HS-5 (cell line): ENCODE measurements at regions not wholly inside any gene's neighbourhood (a gene's known extent, or its start where the extent isn't known, plus 50 kb on each side); places are given as distances from the start of the nearest gene placed in this dataset.

Experiments used
- DNase-seq: peaks from one replicate; pipeline ENCODE4 v3.0.0-alpha.2; 2012; ENCODE audit warnings: low read depth

GRCh38 chr3:167188592-167188991, 191.5 kb downstream of the ZBBX start:
- no peak for DNase-seq

- DNase-seq = no peak
Measured at GRCh38 chr3:167187221-167187620, 192.9 kb downstream of the ZBBX start.

- no peak for DNase-seq
Measured at GRCh38 chr3:167184511-167184910, 195.6 kb downstream of the ZBBX start.

GRCh38 chr3:167172377-167172776, 207.7 kb downstream of the ZBBX start:
- no peak for DNase-seq

DNA sequence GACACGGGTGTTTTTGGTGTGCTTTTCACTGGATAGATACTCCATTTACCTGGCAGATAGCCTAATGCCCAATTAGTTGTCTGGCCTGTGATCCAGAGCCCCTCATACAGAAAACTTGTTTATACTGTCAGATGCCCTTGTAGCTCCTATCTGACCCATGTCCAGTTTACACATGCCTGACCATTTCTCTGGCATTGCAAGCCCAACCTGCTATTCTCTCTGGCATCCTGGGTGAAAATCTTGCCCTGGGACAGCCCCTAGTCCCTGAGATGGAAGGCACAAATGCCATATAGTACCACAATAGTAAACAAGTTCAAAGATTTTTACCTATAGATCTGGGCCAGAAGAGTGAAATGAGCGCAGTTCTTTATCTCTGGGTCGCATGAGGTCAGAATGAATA, 212.6 kb downstream of the ZBBX start:
- no peak for DNase-seq

DNA sequence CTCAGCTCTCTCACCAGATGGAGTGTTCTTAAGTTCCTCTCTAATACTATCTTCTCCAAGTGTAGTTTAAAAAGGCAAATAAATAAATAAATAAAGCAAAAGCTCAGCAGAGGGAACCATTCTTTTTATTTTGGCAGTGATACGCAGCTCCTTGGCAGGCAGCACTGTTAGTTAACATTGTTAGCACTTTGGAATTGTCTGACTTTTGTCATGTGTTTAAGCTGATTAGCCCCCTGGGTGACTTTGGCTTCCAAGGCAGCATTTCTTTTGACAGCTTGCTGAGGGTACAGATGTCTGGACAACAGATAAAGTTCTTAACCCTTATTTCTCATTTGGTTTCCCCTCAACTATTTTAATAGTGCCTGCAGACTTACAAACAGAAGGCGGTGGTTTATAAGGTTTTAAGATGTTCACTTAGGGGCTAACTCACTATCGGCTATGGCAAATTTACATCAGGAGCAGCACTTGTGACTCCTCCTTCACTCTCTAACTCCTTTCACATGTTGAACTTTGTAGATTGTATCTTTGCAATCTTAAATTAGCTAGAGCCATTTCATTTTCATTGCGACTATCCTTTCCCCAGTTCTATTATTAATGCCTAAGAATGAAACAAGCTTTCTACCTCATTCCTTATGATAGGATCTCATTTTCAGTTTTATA, 213.4 kb downstream of the ZBBX start:
- DNase-seq = no peak

- DNase-seq = no peak
Measured at GRCh38 chr3:167166012-167166411, 214.1 kb downstream of the ZBBX start.

DNA sequence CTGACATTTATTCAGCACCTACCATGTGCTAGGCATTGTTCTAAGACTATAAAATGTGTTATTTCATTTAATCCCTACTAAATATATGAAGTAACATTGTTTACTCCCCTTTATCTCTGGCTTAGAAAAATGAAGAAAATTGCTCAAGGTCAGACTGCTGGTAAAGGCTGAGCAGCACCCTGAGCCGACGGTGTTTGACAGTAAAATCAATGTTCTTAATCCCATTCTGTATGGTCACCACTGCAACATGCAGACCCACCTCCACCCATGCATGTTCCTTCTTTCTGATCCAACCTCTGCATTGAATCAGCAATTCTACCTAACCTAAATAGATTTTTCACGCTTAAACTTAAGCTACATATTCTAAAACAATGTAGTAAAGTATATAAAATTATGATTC, 216.5 kb downstream of the ZBBX start:
- no peak for DNase-seq

DNA sequence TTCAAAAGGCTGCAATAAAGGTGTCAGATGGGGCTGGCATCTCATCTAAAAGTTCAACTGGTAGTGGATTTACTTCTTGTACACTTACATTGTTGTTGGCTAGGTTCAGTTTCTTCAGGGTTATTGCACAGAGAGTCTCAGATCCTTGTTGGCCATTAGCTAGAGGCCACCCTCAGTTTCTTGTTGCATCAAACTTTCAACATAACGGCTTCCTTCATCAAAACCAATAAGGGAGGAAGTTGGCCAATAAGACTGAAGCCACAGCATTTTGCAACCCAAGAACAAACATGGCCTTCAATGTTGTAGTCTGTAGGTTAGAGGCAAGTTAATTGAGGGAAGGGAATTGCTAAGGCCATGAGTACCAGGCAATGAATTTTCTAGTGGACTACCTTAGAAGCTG, 218.0 kb downstream of the ZBBX start:
- DNase-seq = no peak

- DNase-seq = no peak
Measured at GRCh38 chr3:167160781-167161180, 219.3 kb downstream of the ZBBX start.

DNA sequence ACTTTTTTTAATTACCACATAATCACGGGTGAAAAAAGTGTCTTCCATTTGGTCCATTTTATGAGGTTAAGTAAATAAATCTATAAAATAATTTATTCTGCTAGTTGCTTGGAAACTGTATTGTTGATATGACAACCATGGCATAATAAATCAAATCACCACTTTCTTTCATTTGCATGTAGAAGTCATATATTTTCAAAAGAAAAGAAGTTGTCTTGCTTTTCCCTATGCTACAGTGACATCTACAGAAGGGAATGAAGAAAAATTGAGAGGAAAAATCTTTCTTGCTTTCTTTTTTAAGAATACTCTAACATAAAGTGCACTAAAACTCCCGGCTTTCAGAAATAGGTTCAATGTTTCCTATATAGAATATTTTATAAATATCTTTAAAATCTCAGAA, 228.5 kb downstream of the ZBBX start:
- DNase-seq = no peak

GRCh38 chr3:167148136-167148535, 232.0 kb downstream of the ZBBX start:
- DNase-seq = no peak

- no peak for DNase-seq
Measured at GRCh38 chr3:167146911-167147310, 233.2 kb downstream of the ZBBX start.

GRCh38 chr3:167125612-167126407, 254.3 kb downstream of the ZBBX start:
- DNase-seq = no peak

GRCh38 chr3:167120828-167121227, 259.3 kb downstream of the ZBBX start:
- no peak for DNase-seq

DNA sequence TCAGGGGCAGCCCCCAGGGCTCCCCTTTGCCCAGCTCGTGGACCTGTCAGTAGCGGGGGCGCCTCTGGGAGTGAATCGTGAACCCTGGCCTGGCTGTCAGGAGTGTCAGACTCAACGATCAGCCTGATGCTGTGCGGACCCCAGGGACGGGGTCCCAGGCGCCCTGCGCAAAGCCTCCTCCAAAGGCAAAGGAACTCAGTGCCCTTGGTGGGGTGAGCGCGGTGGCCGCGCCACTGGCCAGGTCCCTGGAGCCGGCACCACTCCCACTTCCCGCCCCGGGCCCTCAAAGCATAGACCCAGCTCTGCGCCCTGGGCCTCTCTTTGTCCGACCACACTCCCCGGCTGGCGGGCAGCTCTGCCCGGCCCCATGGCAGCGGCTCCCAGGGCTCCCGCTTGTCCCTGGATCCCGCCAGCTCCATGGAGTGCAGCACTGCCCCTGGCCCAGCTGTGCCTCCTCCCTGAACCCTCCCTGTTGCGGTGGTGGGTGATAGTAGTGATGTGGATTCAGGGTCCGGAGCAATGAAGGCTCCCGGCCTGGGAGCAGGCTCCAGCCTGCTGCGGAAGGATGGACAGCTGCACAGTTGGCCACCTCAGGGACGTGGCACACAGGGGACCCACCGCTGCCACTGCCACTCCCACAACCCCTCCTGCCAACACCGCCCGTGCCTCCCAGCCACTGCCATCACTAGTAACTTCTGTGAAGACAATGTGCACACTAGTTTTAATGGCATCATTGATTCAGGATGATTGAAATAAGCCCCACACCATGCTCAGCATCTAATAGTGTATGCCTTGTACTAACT, 263.8 kb downstream of the ZBBX start:
- no peak for DNase-seq

DNA sequence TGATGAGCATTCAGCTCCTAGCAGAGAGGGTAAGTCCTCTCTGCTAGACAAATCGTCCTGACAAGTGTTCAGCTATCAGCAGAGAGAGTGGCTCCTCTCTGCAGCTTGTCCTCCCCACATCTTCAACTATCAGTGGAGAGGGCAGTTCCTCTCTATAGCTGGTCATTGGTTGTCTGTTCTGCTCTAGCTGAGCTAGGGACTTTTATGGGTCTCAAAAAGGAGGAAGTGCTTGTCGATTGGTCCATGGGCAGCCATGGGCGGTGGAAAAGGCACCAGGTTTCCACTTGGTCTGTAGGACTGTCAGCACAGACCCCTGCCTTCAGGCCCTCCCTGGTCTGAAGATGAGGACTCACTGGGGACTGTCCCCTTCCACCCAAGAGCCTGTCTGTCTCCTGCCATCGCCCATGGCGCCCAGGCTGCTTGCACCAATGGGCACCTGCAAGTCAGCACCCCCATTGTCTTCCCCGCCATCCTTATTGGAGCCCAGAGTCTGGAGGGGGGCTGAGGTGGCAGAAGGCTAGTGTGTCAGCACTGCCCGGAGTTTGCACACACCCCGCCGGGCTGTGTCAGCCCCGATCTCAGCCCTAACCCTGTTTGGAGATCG, 264.7 kb downstream of the ZBBX start:
- DNase-seq = no peak

DNA sequence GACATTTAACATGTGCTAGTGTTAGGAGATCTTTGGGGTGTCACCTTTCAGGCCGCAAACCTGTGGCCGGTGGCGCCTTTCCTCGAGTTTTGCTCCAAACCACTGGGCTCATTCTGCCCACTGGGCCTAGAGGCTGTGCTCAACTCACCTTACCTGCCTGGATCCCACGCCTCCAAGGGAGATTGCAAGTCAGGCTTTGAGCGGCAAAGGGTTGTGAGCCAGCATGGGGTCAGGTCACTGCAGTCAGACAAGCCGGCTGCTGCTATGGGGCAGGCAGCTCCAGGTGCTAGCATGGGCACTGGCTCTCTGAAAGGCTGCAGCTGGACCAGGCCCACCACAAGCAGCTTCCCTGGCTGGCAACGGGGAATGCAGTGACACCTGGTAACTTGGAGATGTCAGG, 265.5 kb downstream of the ZBBX start:
- DNase-seq = no peak

GRCh38 chr3:167113035-167113830, 266.9 kb downstream of the ZBBX start:
- DNase-seq = no peak

DNA sequence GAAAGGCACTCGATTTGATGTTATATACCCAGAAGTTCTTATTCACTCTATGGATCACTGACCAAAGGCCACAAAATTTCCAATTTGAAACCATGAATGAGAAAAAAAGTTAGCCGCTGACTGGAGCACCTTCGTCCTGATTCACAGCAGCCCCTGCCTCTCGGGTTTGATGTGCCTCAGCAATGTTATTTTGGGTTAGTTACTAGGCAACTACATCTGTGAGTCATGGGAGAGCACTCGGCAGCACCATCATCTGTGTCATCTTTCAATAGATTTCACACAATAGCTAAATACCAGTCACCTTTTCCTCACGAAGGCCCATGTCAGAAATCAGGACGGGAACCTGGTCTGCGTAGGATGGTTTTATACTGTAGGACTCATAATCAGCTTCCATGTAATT, 269.2 kb downstream of the ZBBX start:
- no peak for DNase-seq

DNA sequence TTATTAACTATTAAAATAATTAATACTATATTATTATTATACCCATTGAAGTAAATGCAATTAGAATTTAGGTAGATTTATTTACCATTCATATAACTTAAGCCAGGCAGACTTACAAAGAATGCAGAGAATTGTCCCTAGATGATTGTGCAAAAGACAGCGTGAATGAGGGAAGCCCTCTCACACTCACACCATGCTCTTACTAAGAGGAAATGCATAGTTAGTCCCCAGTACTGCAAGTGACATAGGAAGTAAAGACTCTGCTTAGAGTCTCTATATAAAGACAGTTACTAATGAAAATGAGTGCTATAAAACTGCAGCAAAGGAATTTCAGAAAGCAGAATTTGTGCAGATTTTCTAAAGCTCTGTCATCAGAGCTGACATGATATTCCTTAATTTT, 270.4 kb downstream of the ZBBX start:
- no peak for DNase-seq

- no peak for DNase-seq
Measured at GRCh38 chr3:167106456-167106855, 273.6 kb downstream of the ZBBX start.
